DMS153 treated with DMSO at 0.1 percent for 48 hours (cell line): ENCODE measurements at regions not wholly inside any gene's neighbourhood (a gene's known extent, or its start where the extent isn't known, plus 50 kb on each side); places are given as distances from the start of the nearest gene placed in this dataset.

ENCODE experiments used
- DNase-seq: peaks from one replicate; lab custom pipeline; 2025; ENCODE audit not compliant: unreplicated experiment; lab: John Stamatoyannopoulos, UW

- DNase-seq: no peak
Observed at GRCh38 chr5:129399069-129399468, 61.0 kb upstream of the ADAMTS19 start.

DNA sequence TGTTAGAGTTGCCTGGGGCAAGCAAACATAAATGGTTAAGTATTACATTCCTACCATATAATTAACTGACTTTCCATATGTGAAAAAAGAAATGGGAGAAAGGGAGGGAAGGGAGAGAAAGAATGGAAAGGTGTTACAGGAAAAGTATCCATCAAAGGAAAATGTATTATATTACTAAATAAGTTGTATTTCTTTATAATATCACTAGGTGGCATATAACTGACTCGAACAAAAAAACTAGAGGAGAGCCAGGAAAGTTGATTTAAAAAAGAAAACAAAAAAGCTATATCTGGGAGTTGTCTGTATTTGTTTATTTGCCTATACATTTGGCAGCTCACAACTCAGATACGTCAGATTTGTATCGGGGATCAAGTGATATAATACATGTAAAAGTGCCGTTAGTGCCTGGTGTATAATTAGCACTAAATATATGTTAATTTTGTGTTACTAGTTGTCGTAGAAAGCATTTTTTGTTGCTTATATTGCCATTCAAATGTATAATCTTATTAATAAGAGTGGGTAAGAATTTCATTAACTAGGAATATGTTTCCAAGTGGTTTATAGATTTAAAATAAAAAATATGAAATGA, 59.6 kb upstream of the ADAMTS19 start:
- DNase-seq: no peak

DNA sequence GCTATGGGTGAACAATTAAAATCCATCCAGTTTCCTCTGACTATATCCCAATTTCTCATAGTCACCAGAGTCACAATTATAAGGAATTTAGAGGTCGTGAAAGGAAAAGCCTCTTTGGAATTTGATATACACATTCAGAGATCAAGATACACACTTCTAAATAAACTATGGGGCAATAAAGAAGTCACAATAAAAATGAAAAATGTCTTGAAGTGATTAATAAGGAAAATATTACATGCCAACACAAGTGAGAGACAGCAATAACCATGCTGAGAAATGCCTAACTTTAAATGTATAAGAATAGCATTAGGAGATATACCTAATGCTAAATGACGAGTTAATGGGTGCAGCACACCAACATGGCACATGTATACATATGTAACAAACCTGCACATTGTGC, 54.9 kb upstream of the ADAMTS19 start:
- no peak for DNase-seq

GRCh38 chr5:129406440-129406839, 53.7 kb upstream of the ADAMTS19 start:
- DNase-seq: no peak
